Keratinocyte (primary cell): ENCODE measurements at regions not wholly inside any gene's neighbourhood (a gene's known extent, or its start where the extent isn't known, plus 50 kb on each side); places are given as distances from the start of the nearest gene placed in this dataset.

Experiments
- DNase-seq: peaks from one replicate; pipeline ENCODE4 v3.0.0-alpha.2; 2011; ENCODE audit warnings: low read depth, missing footprints, low spot score
- FAIRE-seq: peaks from 2 replicates; lab custom pipeline; 2011; peaks lifted over from hg19 to GRCh38; lab: Jason Lieb, UNC
- H2AFZ ChIP-seq: 2 replicates; pipeline ENCODE4 v1.6.0; 2012; ENCODE audit warnings: low read length, control low read depth, inconsistent platforms; ENCODE audit not compliant: control insufficient read depth
- H3K27ac ChIP-seq: 2 replicates; pipeline ENCODE4 v1.5.1; 2011; ENCODE audit warnings: low read length; ENCODE audit not compliant: control insufficient read depth, insufficient read depth
- H3K27me3 ChIP-seq: 3 replicates; pipeline ENCODE4 v1.6.0; 2011; ENCODE audit warnings: low read length; ENCODE audit not compliant: control insufficient read depth, insufficient read depth; ENCODE audit errors: extremely low read depth
- H3K36me3 ChIP-seq, 2 experiments: 2 replicates in 1 of 2; 3 replicates in 1 of 2; pipeline ENCODE4 v1.5.1; 2011; ENCODE audit warnings: low read length in 2 of 2, mild to moderate bottlenecking in 1 of 2; ENCODE audit not compliant: control insufficient read depth in 2 of 2, insufficient read depth in 2 of 2; ENCODE audit errors: extremely low read depth in 1 of 2
- H3K4me1 ChIP-seq: 3 replicates; pipeline ENCODE4 v1.5.1; 2011; ENCODE audit warnings: low read length; ENCODE audit not compliant: control insufficient read depth, insufficient read depth; ENCODE audit errors: extremely low read depth
- H3K4me2 ChIP-seq: 3 replicates; pipeline ENCODE4 v1.6.0; 2011; ENCODE audit warnings: low read depth, low read length; ENCODE audit not compliant: control insufficient read depth, insufficient read depth; ENCODE audit errors: extremely low read depth
- H3K4me3 ChIP-seq, 3 experiments: fragments of 200-600 bp in 1 of 3; sonication (generic) in 1 of 3; 2 replicates in 2 of 3; 3 replicates in 1 of 3; pipeline ENCODE4 v1.5.1; 2011 to 2016; ENCODE audit warnings: low read length in 3 of 3, mild to moderate bottlenecking in 3 of 3, control low read depth in 2 of 3, inconsistent platforms in 1 of 3, low read depth in 1 of 3, mixed read lengths in 1 of 3, mixed run types in 1 of 3, moderate library complexity in 1 of 3; ENCODE audit not compliant: control insufficient read depth in 2 of 3, insufficient read depth in 2 of 3; ENCODE audit errors: extremely low read depth in 1 of 3
- H3K79me2 ChIP-seq: 2 replicates; pipeline ENCODE4 v1.6.0; 2012; ENCODE audit warnings: low read length; ENCODE audit not compliant: control insufficient read depth, insufficient read depth
- H3K9ac ChIP-seq: 3 replicates; pipeline ENCODE4 v1.6.0; 2011; ENCODE audit warnings: low read length; ENCODE audit not compliant: control insufficient read depth, insufficient read depth; ENCODE audit errors: extremely low read depth
- H3K9me1 ChIP-seq: 3 replicates; pipeline ENCODE4 v1.6.0; 2011; ENCODE audit warnings: low read length; ENCODE audit not compliant: control insufficient read depth, insufficient read depth; ENCODE audit errors: extremely low read depth
- H3K9me3 ChIP-seq: 2 replicates; pipeline ENCODE4 v1.5.1; 2012; ENCODE audit warnings: low read depth, low read length; ENCODE audit not compliant: control insufficient read depth
- H4K20me1 ChIP-seq: 3 replicates; pipeline ENCODE4 v1.6.0; 2011; ENCODE audit warnings: low read length; ENCODE audit not compliant: control insufficient read depth, insufficient read depth; ENCODE audit errors: extremely low read depth
- CTCF ChIP-seq, 3 experiments: IDR thresholded peaks in 1 of 3; conservative IDR thresholded peaks in 1 of 3; optimal IDR thresholded peaks in 1 of 3; 2 replicates in 2 of 3; 3 replicates in 1 of 3; pipeline versions ENCODE3 to v1.5.1; 2011; ENCODE audit warnings: low read length in 3 of 3, mild to moderate bottlenecking in 3 of 3, moderate library complexity in 2 of 3, control low read depth in 1 of 3, inconsistent platforms in 1 of 3; ENCODE audit not compliant: insufficient read depth in 2 of 3; ENCODE audit errors: extremely low read depth in 1 of 3
- EZH2 ChIP-seq: IDR thresholded peaks from one replicate; pipeline ENCODE4 v1.6.1; 2012; ENCODE audit warnings: inconsistent platforms, mild to moderate bottlenecking, low read length, moderate library complexity
- dilution Hi-C: fragments of 300-500 bp; cut with MboI; formaldehyde crosslinking; loops from one replicate; pipeline ENCODE4 v1.7.0; 2020; ENCODE audit warnings: low sequenced_read_pairs; ENCODE audit not compliant: extremely low pct_ligation_motif_present

GRCh38 chr10:108082596-108082995, 918.1 kb upstream of the SORCS1 start:
- H3K27me3 ChIP-seq: no peaks in the 10 kb centered on the region
- no peak overlapping the region for H3K9ac ChIP-seq
- H4K20me1 ChIP-seq: no peaks in the 10 kb centered on the region
- H3K4me3 ChIP-seq: no peak overlapping the region
- FAIRE-seq (no peak), DNase-seq (no peak)
- H3K4me1 ChIP-seq: no peaks in the 10 kb centered on the region
- H3K27ac ChIP-seq: no peak overlapping the region
- no peaks in the 10 kb centered on the region for H3K9me3 ChIP-seq
- H2AFZ ChIP-seq: no peak overlapping the region
- dilution Hi-C loops: no loop called here
- H3K4me2 ChIP-seq: no peak overlapping the region
- no peaks in the 10 kb centered on the region for H3K36me3 ChIP-seq
- TF ChIP-seq EZH2 (no peak), CTCF (optimal IDR thresholded peaks at IDR 0.05 in 1 of 3, IDR thresholded peaks at IDR 0.05 in 1 of 3, conservative IDR thresholded peaks at IDR 0.05 in 1 of 3; ENCODE audit: extremely low read depth in 1 of 3, insufficient read depth in 2 of 3, low read length in 3 of 3) (no peak)
- H3K79me2 ChIP-seq: no peaks in the 10 kb centered on the region
- H3K9me1 ChIP-seq: no peaks in the 10 kb centered on the region

- dilution Hi-C loops: no loop called here
- H3K9ac ChIP-seq: no peak overlapping the region
- DNase-seq: no peak
- H4K20me1 ChIP-seq: no peaks in the 10 kb centered on the region
- H3K36me3 ChIP-seq: no peaks in the 10 kb centered on the region
- H3K9me3 ChIP-seq: no peaks in the 10 kb centered on the region
- no peak overlapping the region for H3K4me3 ChIP-seq
- no peak for FAIRE-seq
- TF ChIP-seq EZH2: no peak
- no peaks in the 10 kb centered on the region for H3K4me1 ChIP-seq
- H3K9me1 ChIP-seq: no peaks in the 10 kb centered on the region
- no peak overlapping the region for H2AFZ ChIP-seq
- no peaks in the 10 kb centered on the region for H3K27me3 ChIP-seq
- no peak overlapping the region for H3K4me2 ChIP-seq
- no peak overlapping the region for H3K27ac ChIP-seq
- no peaks in the 10 kb centered on the region for H3K79me2 ChIP-seq
These were observed 913.8 kb upstream of the SORCS1 start for GRCh38 chr10:108078263-108078662.

- Histone ChIP-seq H4K20me1 (no peaks in the 10 kb centered on the region), H3K27me3 (no peaks in the 10 kb centered on the region), H3K9ac (no peak overlapping the region), H3K4me2 (no peak overlapping the region), H3K9me3 (no peaks in the 10 kb centered on the region), H3K27ac (no peak overlapping the region), H3K36me3 (no peaks in the 10 kb centered on the region), H3K4me1 (no peaks in the 10 kb centered on the region), H3K9me1 (no peaks in the 10 kb centered on the region), H3K79me2 (no peaks in the 10 kb centered on the region), H2AFZ (no peak overlapping the region), H3K4me3 (no peak overlapping the region)
- FAIRE-seq (no peak), DNase-seq (no peak)
- dilution Hi-C loops: no loop called here
- TF ChIP-seq CTCF (optimal IDR thresholded peaks at IDR 0.05 in 1 of 3, IDR thresholded peaks at IDR 0.05 in 1 of 3, conservative IDR thresholded peaks at IDR 0.05 in 1 of 3; ENCODE audit: extremely low read depth in 1 of 3, insufficient read depth in 2 of 3, low read length in 3 of 3) (no peak), EZH2 (no peak)
These were observed 908.0 kb upstream of the SORCS1 start for GRCh38 chr10:108072466-108072865.
